Activated CD4-positive, alpha-beta T cell treated with anti-CD3 and anti-CD28 coated beads for 4 hours (primary cell): ENCODE measurements at regions not wholly inside any gene's neighbourhood (a gene's known extent, or its start where the extent isn't known, plus 50 kb on each side); places are given as distances from the start of the nearest gene placed in this dataset.
A peak's percentile ranks its signal among the peaks of the same experiment; 100 is the strongest.

ENCODE experiments used
- DNase-seq, 2 donors: peaks; one replicate each; pipeline ENCODE4 v3.0.0-alpha.2; 2020

GRCh38 chr13:108437496-108437895 is 168.0 kb downstream of the TNFSF13B start:
- DNase-seq, result no peak

- DNase-seq, result no peak
Observed at GRCh38 chr13:108439556-108439955, 170.0 kb downstream of the TNFSF13B start.

GRCh38 chr13:108444448-108444847 is 174.9 kb downstream of the TNFSF13B start:
- DNase-seq, result no peak

DNA sequence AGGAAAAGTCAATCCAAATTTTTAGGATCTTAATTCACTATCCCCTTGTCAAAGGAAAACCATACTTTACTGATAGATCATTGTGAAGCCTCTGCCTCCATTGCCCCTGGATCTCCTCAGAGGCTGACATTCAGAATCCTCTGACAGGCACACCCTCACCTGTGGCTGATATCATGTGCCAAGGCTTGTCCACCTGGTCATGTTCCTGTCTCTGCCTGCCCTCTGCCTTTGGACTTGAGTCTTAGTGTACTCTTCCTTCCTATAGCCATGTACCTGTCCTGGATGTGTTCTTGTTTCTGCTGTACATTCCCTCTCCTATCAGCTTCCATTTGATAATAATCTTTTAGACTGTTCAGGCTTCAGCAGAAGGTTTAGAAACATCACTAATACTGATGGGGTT is 179.4 kb downstream of the TNFSF13B start:
- DNase-seq, result no peak

DNA sequence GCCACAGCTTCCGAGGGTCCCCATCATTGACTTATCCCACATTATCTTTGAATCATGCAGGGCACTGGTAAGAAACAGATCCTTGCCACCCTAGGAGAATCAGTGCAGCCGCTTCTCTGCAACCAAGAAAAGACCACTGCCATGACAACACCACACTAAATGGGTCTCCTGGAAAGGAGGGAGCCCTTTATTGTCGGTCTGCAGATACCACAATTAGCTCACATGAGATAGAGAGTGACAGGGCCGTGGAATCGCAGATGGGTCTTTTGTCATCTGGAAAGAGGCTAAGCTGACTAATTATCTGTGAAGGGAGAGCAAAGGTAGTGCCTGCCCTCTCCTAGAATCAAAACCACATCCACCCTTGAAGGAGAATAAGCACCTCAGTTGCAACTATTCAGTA is 178.3 kb upstream of the MYO16 start:
- no peak for DNase-seq

- DNase-seq, result no peak
Observed at GRCh38 chr13:108455320-108455719, 174.1 kb upstream of the MYO16 start.

DNA sequence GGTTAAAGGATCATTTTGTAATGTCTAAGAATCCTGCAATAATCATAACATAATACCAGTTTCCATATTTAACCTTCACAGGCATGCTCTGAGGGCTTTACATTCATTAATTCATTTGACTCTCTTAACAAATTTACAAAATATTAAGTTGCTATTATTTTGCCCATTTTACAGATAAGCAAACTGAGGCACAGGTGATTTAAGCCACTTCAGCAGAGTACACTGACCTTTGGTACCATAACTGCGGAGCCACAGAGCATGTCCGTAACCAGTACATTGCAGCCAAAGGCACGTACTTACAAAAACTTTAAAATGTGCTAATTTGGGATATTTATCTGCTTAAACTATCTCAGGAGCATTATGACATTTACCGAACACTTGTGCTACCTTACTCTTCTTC is 169.4 kb upstream of the MYO16 start:
- no peak for DNase-seq

GRCh38 chr13:108460746-108461145 is 168.7 kb upstream of the MYO16 start:
- no peak for DNase-seq

DNA sequence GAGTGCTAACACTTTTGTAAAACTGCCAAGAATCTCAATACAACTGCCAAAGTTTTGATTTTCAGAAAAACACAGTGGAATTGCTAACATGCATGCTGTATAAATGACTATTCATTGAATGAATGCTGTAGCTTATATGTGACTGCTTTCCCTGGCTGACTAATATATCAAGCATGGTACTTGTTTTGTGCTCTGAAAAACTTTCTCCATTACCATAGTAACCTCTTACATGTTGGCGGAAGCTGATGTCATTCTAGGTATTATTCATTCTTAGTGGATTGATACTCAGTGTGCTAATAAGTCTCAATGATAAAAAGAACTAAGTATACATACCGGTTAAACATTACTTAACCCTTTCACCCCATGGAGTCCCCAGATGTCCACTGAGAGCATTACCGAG is 166.1 kb upstream of the MYO16 start:
- no peak for DNase-seq

DNA sequence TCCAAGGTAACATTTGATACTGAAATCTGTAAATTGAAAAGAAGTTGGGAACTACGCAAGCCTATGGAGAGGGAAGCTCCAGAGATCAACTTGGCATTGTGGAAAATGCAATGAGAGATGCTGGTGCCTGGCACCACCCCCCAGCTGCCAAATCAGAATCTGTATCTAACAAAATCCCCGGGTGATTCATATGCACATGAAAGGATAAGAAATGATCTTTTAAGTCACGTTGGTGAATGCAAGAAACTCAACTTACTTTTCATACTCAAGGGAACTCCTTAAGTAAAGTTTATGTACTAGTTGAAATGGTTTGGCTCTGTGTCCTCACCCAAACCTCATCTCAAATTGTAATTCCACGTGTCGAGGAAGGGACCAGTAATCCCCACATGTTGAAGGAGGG is 158.5 kb upstream of the MYO16 start:
- DNase-seq, result no peak

DNA sequence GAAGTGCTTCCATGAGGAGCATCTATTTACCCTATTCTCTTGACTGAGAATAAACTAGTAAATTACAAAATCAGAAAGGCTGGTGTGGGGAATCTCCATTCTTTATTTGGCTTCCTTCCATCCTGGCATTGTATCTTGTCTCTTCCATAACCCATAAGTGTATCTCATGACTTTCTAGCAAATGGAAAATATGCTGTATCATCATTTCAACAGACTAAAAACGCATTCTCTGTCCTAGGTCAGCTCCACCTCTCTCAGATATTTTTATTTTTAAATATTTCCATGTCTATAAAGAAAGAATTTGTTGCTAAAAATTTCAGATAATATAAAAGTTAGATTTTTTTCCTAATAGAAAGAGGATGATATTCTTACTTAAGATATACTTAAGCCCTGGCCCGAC is 154.2 kb upstream of the MYO16 start:
- no peak for DNase-seq

GRCh38 chr13:108477376-108477775 is 152.0 kb upstream of the MYO16 start:
- no peak for DNase-seq

- DNase-seq, result no peak
Observed at GRCh38 chr13:108478179-108478578, 151.2 kb upstream of the MYO16 start.

DNA sequence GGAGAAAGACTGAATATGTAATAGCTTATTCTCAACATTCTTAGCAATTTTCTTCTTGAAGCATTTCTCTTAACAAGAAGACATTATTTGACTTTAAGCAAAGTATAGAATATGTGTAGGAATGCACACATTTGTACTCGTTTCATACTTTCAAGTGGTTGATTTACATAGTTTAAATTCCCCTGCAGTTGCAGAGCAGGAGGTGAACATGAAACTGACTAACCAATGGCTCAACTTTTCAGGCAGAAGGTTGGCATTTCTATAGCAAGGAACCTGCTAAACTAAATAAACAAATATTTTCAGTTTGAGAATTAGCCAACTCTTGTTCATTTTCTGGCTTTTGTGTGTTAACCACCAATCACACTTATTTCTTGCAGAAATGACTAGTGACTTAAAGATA is 145.4 kb upstream of the MYO16 start:
- no peak for DNase-seq

GRCh38 chr13:108486096-108486495 is 143.3 kb upstream of the MYO16 start:
- no peak for DNase-seq

DNA sequence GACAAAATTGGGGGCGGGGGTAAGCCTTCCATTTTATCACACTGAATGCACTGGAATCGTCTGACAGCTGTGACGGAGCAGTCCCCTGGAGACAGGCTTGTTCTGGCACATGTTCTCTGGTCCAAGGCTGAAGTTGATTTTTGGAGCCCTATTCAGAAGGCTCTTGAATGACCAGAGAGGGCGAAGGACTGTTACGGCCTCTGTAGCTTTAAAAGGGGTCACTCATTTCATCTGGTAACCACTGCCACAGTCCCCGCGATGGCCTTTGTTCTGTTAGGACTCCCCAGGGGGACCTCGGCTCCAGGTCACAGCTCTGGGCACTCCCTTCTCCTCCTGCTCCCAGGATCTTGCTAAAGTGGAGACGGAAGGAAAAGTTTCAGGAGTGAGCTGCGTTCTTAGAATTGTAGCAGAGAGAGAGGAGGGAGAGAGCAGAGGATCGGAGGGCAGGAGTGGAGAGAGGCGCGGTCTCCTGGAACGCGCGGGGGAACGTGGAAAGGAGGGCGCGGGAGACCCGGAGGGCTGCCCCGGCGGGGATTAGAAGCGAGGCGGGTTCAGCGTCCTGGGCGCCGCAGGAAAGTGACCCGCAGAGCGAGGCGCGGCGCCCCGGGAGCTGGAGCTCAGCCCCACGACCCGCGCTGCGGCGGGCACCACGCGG is 134.3 kb upstream of the MYO16 start:
- no peak for DNase-seq

DNA sequence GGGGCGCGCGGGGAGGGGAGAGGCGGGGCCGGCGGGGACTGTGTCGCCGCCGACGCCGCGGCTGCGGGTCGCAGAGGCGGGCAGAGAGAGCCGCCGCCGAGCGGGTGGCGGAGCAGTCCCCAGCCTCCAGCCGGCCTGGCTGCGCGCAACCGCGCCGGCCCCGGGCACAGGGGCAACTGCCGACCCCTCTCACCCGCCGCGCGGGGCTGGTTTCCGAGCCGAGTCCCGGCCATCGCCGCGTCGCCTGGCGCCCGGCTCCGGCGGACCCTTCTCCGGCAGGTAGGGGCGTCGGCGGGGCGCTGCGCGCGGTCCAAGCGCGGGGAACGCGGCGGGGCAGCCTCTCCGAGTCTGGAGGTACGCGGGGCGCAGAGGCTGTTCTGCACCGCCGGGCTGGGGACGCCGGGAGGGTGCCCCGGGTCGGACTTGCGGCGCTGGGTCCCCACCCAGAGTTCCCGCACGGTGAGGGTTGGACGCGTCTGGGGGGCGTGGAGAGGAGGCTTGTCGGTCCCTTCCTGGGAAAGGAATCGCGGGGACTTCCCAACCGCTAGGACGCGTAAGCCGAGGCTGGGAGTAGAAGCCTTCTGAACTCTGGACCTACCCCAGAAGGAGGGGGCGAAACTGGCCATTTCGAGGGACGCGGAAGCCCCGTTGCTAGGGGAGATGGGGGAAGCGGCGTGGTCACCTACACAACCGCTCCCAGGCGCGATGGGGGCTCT is 133.6 kb upstream of the MYO16 start:
- DNase-seq, result peak in 1 of 2 donors; percentile 4

- no peak for DNase-seq
Observed at GRCh38 chr13:108496362-108497210, 132.8 kb upstream of the MYO16 start.

- DNase-seq, result no peak
Observed at GRCh38 chr13:108500711-108501110, 128.7 kb upstream of the MYO16 start.

DNA sequence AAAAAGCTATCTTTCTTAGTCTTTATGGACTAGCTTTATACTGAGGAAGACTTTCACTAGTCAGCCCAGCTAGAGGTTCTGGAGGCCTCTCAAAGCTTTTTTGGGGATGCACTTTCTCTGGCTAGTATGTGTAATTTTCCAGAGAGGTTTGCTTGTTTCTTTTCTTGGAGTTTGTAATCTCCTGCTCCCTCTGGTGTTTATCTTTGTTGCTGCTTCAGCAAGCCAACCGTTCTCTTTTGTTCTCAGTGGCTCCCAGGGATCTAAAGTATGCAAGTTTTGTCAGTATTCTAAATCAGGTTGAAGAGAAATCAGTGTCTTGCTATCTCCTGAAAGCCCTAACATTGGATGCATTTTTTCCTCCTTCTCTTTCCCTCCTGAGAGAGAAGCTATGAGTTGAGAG is 121.1 kb upstream of the MYO16 start:
- no peak for DNase-seq

GRCh38 chr13:108525827-108526226 is 103.6 kb upstream of the MYO16 start:
- DNase-seq, result no peak

- no peak for DNase-seq
Observed at GRCh38 chr13:108526286-108526685, 103.1 kb upstream of the MYO16 start.

DNA sequence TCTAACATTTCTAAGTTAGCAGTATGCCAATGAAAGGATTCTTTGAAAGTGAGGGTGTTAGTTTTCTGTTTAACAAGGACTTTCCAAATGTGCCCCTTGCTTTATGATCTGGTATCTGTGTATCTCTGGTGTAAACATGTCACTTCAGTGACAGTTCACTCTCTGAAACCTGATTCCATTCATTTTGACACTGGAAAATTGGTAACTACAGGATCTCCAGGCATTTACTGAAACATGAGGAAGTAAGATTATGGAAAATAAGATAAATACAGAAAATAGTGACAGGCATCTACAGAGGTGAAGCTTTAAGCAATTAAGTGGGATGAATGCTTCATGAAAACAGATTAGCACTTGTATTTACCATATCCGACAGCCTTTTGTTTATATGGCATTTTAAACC is 101.6 kb upstream of the MYO16 start:
- DNase-seq, result no peak

DNA sequence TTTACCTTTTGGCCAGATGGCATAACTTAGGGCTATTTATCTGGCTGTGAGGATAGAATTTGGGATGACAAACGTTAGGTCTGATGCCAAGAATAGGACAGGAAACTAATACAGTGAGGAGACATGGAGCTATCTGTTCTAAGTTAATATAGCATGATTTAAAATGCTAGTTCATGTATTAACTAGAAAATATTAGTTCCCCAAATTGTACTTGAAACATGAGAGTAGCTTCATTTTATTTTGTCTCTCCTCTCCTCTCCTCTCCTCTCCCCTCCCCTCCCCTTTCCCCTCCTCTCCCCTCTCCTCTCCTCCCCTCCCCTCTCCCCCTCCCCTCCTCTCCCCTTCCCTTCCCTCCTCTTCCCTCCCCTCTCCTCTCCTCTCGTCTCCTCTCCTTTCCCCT is 101.1 kb upstream of the MYO16 start:
- DNase-seq, result no peak
